Duodenal mucosa (tissue), 2 donors: ENCODE measurements at regions not wholly inside any gene's neighbourhood (a gene's known extent, or its start where the extent isn't known, plus 50 kb on each side); places are given as distances from the start of the nearest gene placed in this dataset.
"Not testable (repeated sequence)": the region's sequence is repeated elsewhere in the genome, so short reads cannot be mapped to it uniquely, and the experiment has no call there.

Source experiments
- H3K27ac ChIP-seq: one replicate; pipeline ENCODE4 v1.7.0; 2013; ENCODE audit warnings: low read depth, low read length
- H3K27me3 ChIP-seq, 2 donors: one replicate each; pipeline ENCODE4 v1.7.0; 2013; ENCODE audit warnings: low read length in 2 of 2, control low read depth in 1 of 2; ENCODE audit not compliant: insufficient read depth in 2 of 2, control insufficient read depth in 1 of 2
- H3K36me3 ChIP-seq, 2 donors: one replicate each; pipeline ENCODE4 v1.7.0; 2013; ENCODE audit warnings: low read length in 2 of 2, control low read depth in 1 of 2; ENCODE audit not compliant: insufficient read depth in 2 of 2, control insufficient read depth in 1 of 2
- H3K4me1 ChIP-seq, 2 donors: one replicate each; pipeline ENCODE4 v1.7.0; 2013; ENCODE audit warnings: low read length in 2 of 2, control low read depth in 1 of 2; ENCODE audit not compliant: insufficient read depth in 2 of 2, control insufficient read depth in 1 of 2
- H3K4me3 ChIP-seq, 2 donors: one replicate each; pipeline ENCODE4 v1.7.0; 2013; ENCODE audit warnings: low read length in 2 of 2, low read depth in 1 of 2
- H3K9ac ChIP-seq, 2 donors: one replicate each; pipeline ENCODE4 v1.7.0; 2013; ENCODE audit warnings: low read length in 2 of 2, low read depth in 1 of 2
- H3K9me3 ChIP-seq, 2 donors: one replicate each; pipeline ENCODE4 v1.7.0; 2013; ENCODE audit warnings: low read length in 2 of 2, control low read depth in 1 of 2; ENCODE audit not compliant: control insufficient read depth in 1 of 2

DNA sequence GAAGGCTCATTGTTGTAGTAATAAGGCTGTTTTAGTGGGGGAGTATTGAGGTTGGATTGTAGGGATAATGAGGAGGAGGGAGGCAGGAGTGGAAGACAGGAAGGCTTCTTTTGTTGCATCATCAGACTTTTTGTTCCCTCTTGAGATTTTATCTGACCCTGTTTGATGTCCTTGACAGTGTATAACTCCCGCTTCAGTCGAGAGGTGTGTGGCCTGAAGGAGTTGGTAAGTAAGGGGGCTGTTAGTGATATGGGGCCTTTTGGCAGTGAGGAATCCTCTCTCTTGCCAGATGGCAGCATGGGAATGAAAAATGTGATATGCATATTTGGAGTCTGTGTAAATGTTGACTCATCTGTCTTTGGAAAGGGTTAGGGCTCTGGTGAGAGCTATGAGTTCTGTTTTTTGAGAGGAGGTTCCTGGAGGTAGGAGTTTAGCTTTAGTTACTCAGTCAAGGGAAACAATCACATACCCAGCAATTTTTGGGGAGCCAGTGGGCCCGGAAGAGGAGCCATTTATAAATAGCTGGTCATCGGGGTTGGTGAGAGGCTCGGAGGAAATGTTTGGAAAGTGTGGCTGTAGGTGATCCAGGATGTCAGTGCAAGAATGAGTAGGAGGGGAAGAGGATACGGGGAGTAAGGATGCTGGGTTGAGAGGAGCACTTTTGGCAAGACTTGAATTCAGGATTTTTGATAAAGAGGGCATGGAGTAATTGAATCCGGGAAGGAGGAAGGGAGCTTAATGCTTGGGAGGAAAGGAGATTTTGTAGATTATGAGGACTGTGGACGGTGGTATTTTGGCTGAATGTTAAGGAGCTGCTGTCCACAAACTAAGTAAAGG is 136.7 kb upstream of the ETV3 start:
- Histone ChIP-seq H3K4me3 (no peak overlapping the region), H3K36me3 (no peaks in the 10 kb centered on the region), H3K27me3 (no peaks in the 10 kb centered on the region), H3K9me3 (no peaks in the 10 kb centered on the region), H3K4me1 (peaks cover 0 to 4% of the 10 kb centered on the region in 2 donors), H3K27ac (no peak overlapping the region), H3K9ac (no peak overlapping the region)

GRCh38 chr1:157272729-157273524 is 134.7 kb upstream of the ETV3 start:
- Histone ChIP-seq H3K9me3 (no peaks in the 10 kb centered on the region), H3K4me1 (peaks cover 0 to 4% of the 10 kb centered on the region in 2 donors), H3K27me3 (no peaks in the 10 kb centered on the region), H3K27ac (no peak overlapping the region), H3K9ac (no peak overlapping the region), H3K36me3 (no peaks in the 10 kb centered on the region), H3K4me3 (no peak overlapping the region)

GRCh38 chr1:157272264-157272663 is 134.1 kb upstream of the ETV3 start:
- no peak overlapping the region for H3K27ac ChIP-seq
- no peak overlapping the region for H3K9ac ChIP-seq
- H3K36me3 ChIP-seq = no peaks in the 10 kb centered on the region
- H3K27me3 ChIP-seq = no peaks in the 10 kb centered on the region
- peaks cover 0 to 4% of the 10 kb centered on the region in 2 donors for H3K4me1 ChIP-seq
- H3K4me3 ChIP-seq = no peak overlapping the region
- H3K9me3 ChIP-seq = no peaks in the 10 kb centered on the region

- no peak overlapping the region for H3K4me3 ChIP-seq
- no peaks in the 10 kb centered on the region for H3K9me3 ChIP-seq
- H3K9ac ChIP-seq = no peak overlapping the region
- H3K27ac ChIP-seq = no peak overlapping the region
- H3K4me1 ChIP-seq = peaks cover 0 to 4% of the 10 kb centered on the region in 2 donors
- no peaks in the 10 kb centered on the region for H3K27me3 ChIP-seq
- H3K36me3 ChIP-seq = no peaks in the 10 kb centered on the region
Observed at GRCh38 chr1:157270705-157271274, 132.6 kb upstream of the ETV3 start.

DNA sequence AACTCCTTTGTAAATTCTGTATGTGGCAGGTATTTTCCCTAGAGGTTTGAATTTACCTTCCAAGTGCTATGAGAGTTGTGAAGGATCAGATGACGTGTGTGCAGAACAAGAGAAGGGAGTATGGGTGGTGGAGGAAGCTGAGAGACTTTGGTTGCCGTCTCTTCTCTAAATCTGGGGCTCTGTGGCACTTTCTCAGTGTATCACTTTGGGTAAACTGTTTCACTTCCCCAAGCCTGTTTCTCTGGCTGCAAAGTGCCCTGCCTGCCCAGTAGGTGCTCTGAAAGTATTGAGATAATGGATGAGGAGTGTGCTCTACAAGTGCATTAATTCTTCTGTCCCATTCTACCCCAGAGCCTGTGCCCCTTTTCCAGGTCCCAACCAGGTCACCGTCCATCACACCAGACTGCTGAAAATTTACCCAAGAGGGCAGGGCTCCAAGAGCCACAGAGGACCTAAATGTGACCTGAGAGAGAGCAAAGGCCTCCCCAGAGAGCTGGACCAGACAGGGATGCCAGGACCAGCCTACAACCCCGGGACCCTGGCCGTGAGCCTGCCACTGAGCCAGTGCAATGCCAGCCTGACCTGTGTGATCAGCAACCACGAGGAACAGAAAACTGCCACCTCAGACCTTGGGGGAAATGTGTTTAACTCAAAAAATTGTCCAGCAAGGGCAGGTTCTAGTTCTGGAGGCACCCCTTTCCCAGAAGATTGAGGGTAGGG is 131.6 kb upstream of the ETV3 start:
- Histone ChIP-seq H3K4me1 (peaks cover 0 to 4% of the 10 kb centered on the region in 2 donors), H3K9ac (no peak overlapping the region), H3K27ac (no peak overlapping the region), H3K9me3 (no peaks in the 10 kb centered on the region), H3K27me3 (no peaks in the 10 kb centered on the region), H3K4me3 (no peak overlapping the region), H3K36me3 (no peaks in the 10 kb centered on the region)

DNA sequence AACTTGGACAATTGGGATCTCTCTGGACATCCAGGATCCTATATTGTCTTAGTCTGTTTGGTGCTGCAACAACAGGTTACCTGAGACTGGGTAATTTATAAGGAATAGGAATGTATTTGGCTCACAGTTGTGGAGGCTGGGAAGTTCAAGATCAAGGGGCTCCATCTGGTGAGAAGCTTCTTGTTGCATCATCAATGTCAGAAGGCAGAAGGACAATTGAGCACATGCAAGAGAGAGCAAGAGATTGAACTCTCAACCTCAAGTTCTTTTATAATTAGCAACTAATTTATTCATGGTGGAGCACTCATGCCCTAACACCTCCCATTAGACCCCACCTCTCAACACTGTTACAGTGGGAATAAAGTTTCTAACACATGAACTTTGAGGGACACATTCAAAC is 124.7 kb upstream of the ETV3 start:
- Histone ChIP-seq H3K36me3 (no peaks in the 10 kb centered on the region), H3K9me3 (no peaks in the 10 kb centered on the region), H3K27me3 (no peaks in the 10 kb centered on the region)

DNA sequence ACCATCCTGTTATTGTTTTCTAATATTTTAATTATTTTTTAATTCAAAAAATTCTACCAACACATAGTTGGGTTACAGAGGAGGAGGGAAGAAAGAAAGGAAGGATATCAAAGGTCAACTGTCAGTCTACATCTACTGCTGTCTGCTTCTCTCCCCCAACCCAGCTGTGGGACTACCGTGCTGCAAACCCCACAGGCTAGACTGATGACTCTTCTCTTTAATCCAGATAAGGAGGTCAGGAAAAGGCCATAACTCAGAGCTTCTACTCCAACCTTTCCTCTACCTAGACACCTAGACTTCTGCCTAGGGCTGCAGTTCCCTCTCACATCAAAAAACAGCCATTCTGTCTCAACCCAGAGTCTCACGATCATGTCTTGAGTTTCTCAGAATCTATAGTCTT is 124.2 kb upstream of the ETV3 start:
- no peak overlapping the region for H3K9ac ChIP-seq
- no peaks in the 10 kb centered on the region for H3K9me3 ChIP-seq
- no peaks in the 10 kb centered on the region for H3K36me3 ChIP-seq
- no peaks in the 10 kb centered on the region for H3K27me3 ChIP-seq
- H3K4me3 ChIP-seq = no peak overlapping the region
- no peaks in the 10 kb centered on the region for H3K4me1 ChIP-seq
- no peak overlapping the region for H3K27ac ChIP-seq

More for the DNA sequence above, 124.7 kb upstream of the ETV3 start:
- Histone ChIP-seq H3K4me3 (no peak overlapping the region), H3K4me1 (no peaks in the 10 kb centered on the region), H3K9ac (no peak overlapping the region), H3K27ac (no peak overlapping the region)

DNA sequence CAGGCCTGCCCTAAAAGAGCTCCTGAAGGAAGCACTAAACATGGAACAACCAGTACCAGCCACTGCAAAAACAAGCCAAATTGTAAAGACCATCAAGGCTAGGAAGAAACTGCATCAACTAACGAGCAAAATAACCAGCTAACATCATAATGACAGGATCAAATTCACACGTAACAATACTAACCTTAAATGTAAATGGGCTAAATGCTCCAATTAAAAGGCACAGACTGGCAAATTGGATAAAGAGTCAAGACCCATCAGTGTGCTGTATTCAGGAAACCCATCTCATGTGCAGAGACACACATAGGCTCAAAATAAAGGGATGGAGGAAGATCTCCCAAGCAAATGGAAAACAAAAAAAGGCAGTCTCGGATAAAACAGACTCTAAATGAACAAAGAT is 117.7 kb upstream of the ETV3 start:
- not testable (repeated sequence) for H3K27ac ChIP-seq, H3K4me3 ChIP-seq, H3K4me1 ChIP-seq, H3K27me3 ChIP-seq, H3K36me3 ChIP-seq, H3K9me3 ChIP-seq, H3K9ac ChIP-seq

DNA sequence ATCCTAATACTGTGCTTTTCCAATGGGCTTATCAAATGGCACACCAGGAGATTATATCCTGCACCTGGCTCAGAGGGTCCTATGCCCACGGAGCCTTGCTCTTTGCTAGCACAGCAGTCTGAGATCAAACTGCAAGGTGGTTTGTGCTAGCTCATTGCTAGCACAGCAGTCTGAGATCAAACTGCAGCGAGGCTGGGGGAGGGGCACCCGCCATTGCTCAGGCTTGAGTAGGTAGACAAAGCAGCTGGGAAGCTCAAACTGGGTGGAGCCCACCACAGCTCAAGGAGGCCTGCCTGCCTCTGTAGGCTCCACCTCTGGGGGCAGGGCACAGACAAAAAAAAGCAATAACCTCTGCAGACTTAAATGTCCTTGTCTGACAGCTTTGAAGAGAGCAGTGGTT is 116.0 kb upstream of the ETV3 start:
- H3K9ac ChIP-seq, H3K4me1 ChIP-seq, H3K36me3 ChIP-seq, H3K27me3 ChIP-seq, H3K9me3 ChIP-seq, H3K27ac ChIP-seq, H3K4me3 ChIP-seq: not testable (repeated sequence)

- H3K9me3 ChIP-seq = no peaks in the 10 kb centered on the region
- peaks cover 0 to under 1% of the 10 kb centered on the region in 2 donors for H3K4me1 ChIP-seq
- no peaks in the 10 kb centered on the region for H3K27me3 ChIP-seq
- H3K4me3 ChIP-seq = no peak overlapping the region
- H3K9ac ChIP-seq = no peak overlapping the region
- H3K36me3 ChIP-seq = no peaks in the 10 kb centered on the region
- no peak overlapping the region for H3K27ac ChIP-seq
Observed at GRCh38 chr1:157252473-157252872, 114.3 kb upstream of the ETV3 start.
